ENCODE measurements at regions not wholly inside any gene's neighbourhood (a gene's known extent, or its start where the extent isn't known, plus 50 kb on each side); places are given as distances from the start of the nearest gene placed in this dataset.

GRCh38 chr2:15886231-15886630 lies 54.1 kb upstream of the MYCN start:
- Histone ChIP-seq H3K4me3 (ENCODE audit: low read length in 3 of 3) (no peak overlapping the region), H3K9me3 (ENCODE audit: control insufficient read depth in 3 of 3, low read length in 3 of 3) (no peaks in the 10 kb centered on the region), H3K4me1 (ENCODE audit: control insufficient read depth in 3 of 3, insufficient read depth in 3 of 3, low read length in 3 of 3) (peaks cover 0 to 2% (median 0%) of the 10 kb centered on the region in 3 donors), H3K27ac (ENCODE audit: low read depth, low read length) (no peak overlapping the region), H3K9ac (ENCODE audit: low read depth in 1 of 3, low read length in 3 of 3) (no peak overlapping the region), H3K27me3 (ENCODE audit: control insufficient read depth in 3 of 3, insufficient read depth in 3 of 3, low read length in 3 of 3) (peaks cover 0 to 5% (median 5%) of the 10 kb centered on the region in 3 donors), H3K36me3 (ENCODE audit: control insufficient read depth in 3 of 3, insufficient read depth in 3 of 3, low read length in 3 of 3) (no peaks in the 10 kb centered on the region)

DNA sequence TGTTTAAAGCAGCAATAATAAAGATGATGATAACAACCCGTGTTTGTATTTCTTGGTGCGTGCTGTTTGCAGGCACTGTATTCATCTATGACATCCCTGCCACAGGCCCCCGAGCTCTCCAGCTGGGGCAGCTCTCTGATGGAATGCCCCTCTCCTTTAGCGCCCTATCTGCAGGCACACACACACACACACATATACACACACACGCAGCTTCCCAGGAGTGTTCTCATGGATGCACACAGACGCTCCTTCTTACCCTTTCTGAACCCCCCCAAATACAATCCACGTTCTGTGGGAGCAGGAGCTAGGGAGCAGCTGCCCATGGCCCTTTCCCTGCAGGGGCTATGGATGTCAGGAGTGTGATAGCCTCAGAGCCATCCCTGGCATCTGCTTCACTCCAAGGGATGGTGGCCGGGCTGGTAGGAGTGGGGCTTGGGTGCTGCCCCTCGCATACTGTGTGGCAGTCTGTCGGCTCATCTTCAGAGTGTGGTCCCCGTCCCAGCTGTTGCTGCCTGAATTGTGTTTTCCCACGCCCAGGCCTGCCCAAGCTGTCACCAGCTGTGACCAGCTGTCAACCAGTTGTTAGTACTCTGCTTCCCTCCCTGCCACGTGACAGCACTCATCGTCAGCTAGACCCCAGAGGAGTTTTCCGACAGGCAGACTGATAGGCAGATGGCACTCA lies 50.8 kb upstream of the MYCN start:
- Histone ChIP-seq H3K36me3 (ENCODE audit: control insufficient read depth in 3 of 3, insufficient read depth in 3 of 3, low read length in 3 of 3) (no peaks in the 10 kb centered on the region), H3K4me3 (ENCODE audit: low read length in 3 of 3) (no peak overlapping the region), H3K27ac (ENCODE audit: low read depth, low read length) (no peak overlapping the region), H3K4me1 (ENCODE audit: control insufficient read depth in 3 of 3, insufficient read depth in 3 of 3, low read length in 3 of 3) (peaks cover 0 to 2% (median 0%) of the 10 kb centered on the region in 3 donors), H3K9ac (ENCODE audit: low read depth in 1 of 3, low read length in 3 of 3) (no peak overlapping the region), H3K27me3 (ENCODE audit: control insufficient read depth in 3 of 3, insufficient read depth in 3 of 3, low read length in 3 of 3) (peaks cover 0 to 5% (median 5%) of the 10 kb centered on the region in 3 donors), H3K9me3 (ENCODE audit: control insufficient read depth in 3 of 3, low read length in 3 of 3) (no peaks in the 10 kb centered on the region)

DNA sequence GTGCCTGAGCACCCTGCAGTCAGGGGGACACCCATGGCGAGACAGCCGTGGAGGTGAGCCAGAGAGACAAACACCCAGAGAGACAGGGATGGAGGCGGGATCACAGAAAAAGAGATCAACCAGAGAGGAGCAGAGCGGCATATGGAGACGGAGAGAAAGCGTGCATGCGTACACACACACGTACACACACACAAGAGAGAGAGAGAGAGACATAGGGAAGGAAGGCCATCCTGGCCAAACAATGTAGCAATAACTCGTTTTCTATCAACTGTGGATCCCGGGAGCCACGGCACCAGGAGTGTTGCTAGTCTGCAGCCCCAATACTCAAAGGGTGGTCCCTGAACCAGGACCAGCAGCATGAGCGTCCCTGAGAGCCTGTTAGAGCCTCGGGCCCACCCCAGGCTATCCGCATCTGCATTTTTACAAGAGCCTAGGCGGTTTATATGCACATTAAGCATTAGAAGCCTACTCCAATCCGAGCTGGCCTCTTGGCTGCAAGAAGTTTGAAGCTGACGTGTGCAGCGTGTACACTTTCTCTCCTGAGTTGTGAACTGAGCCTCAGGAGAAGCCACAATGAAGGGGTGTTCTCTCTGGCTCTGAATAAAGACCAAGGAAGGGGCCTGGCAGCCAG lies 50.1 kb upstream of the MYCN start:
- no peak overlapping the region for H3K27ac ChIP-seq (ENCODE audit: low read depth, low read length)
- no peak overlapping the region for H3K9ac ChIP-seq (ENCODE audit: low read depth in 1 of 3, low read length in 3 of 3)
- H3K4me3 ChIP-seq (ENCODE audit: low read length in 3 of 3) = no peak overlapping the region
- H3K27me3 ChIP-seq (ENCODE audit: control insufficient read depth in 3 of 3, insufficient read depth in 3 of 3, low read length in 3 of 3) = peaks cover 0 to 5% (median 5%) of the 10 kb centered on the region in 3 donors
- no peaks in the 10 kb centered on the region for H3K9me3 ChIP-seq (ENCODE audit: control insufficient read depth in 3 of 3, low read length in 3 of 3)
- H3K36me3 ChIP-seq (ENCODE audit: control insufficient read depth in 3 of 3, insufficient read depth in 3 of 3, low read length in 3 of 3) = no peaks in the 10 kb centered on the region
- H3K4me1 ChIP-seq (ENCODE audit: control insufficient read depth in 3 of 3, insufficient read depth in 3 of 3, low read length in 3 of 3) = peaks cover 0 to 2% (median 0%) of the 10 kb centered on the region in 3 donors

Small RNA genes lying in the stretch of these regions (small RNA-seq; reads per million reads assigned to genes)
- 0.16 reads per million for gene RNU5E-7P
